HepG2 (cell line): ENCODE measurements at regions not wholly inside any gene's neighbourhood (a gene's known extent, or its start where the extent isn't known, plus 50 kb on each side); places are given as distances from the start of the nearest gene placed in this dataset.

ENCODE experiments used
- HES4 ChIP-seq: sonication (generic); formaldehyde crosslinking; IDR thresholded peaks from 2 replicates; pipeline ENCODE4 v1.9.0; 2021; ENCODE audit warnings: mild to moderate bottlenecking, missing genetic modification reagents, borderline replicate concordance
- TF ChIP-seq, protein P1 (sequence below): sonication (generic); formaldehyde crosslinking; IDR thresholded peaks from 2 replicates; pipeline ENCODE4 v1.9.0; 2022; ENCODE audit warnings: missing genetic modification reagents, mild to moderate bottlenecking, borderline replicate concordance
- TF ChIP-seq, protein P2 (sequence below): sonication (generic); formaldehyde crosslinking; IDR thresholded peaks from 2 replicates; pipeline ENCODE4 v1.4.0; 2020; ENCODE audit warnings: missing genetic modification reagents

- TF ChIP-seq, protein P1, sequence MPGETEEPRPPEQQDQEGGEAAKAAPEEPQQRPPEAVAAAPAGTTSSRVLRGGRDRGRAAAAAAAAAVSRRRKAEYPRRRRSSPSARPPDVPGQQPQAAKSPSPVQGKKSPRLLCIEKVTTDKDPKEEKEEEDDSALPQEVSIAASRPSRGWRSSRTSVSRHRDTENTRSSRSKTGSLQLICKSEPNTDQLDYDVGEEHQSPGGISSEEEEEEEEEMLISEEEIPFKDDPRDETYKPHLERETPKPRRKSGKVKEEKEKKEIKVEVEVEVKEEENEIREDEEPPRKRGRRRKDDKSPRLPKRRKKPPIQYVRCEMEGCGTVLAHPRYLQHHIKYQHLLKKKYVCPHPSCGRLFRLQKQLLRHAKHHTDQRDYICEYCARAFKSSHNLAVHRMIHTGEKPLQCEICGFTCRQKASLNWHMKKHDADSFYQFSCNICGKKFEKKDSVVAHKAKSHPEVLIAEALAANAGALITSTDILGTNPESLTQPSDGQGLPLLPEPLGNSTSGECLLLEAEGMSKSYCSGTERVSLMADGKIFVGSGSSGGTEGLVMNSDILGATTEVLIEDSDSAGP, result no peak
- TF ChIP-seq HES4, result no peak
- TF ChIP-seq, protein P2, sequence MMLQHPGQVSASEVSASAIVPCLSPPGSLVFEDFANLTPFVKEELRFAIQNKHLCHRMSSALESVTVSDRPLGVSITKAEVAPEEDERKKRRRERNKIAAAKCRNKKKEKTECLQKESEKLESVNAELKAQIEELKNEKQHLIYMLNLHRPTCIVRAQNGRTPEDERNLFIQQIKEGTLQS (CRISPR knock-in tag), result no peak
Measured at GRCh38 chr9:26706223-26706622, 186.4 kb downstream of the CAAP1 start.
